Astrocyte (in vitro differentiated cells and primary cell): ENCODE measurements at regions not wholly inside any gene's neighbourhood (a gene's known extent, or its start where the extent isn't known, plus 50 kb on each side); places are given as distances from the start of the nearest gene placed in this dataset.
A peak's percentile ranks its signal among the peaks of the same experiment; 100 is the strongest.

Experiments used
- DNase-seq: peaks from one replicate; pipeline ENCODE4 v3.0.0-alpha.2; 2010; ENCODE audit warnings: low read depth
- FAIRE-seq: peaks from 2 replicates; lab custom pipeline; 2011; peaks lifted over from hg19 to GRCh38; lab: Jason Lieb, UNC
- H2AFZ ChIP-seq: 2 replicates; pipeline ENCODE4 v1.6.0; 2012; ENCODE audit warnings: low read depth, low read length, inconsistent platforms
- H3K27ac ChIP-seq: 2 replicates; pipeline ENCODE4 v1.5.1; 2011; ENCODE audit warnings: low read depth, low read length, inconsistent platforms
- H3K27me3 ChIP-seq: 2 replicates; pipeline ENCODE4 v1.6.0; 2011; ENCODE audit warnings: low read length, inconsistent platforms; ENCODE audit not compliant: insufficient read depth
- H3K36me3 ChIP-seq: 2 replicates; pipeline ENCODE4 v1.5.1; 2011; ENCODE audit warnings: low read length, inconsistent platforms; ENCODE audit not compliant: insufficient read depth
- H3K4me1 ChIP-seq: 2 replicates; pipeline ENCODE4 v1.5.1; 2011; ENCODE audit warnings: low read length, inconsistent platforms; ENCODE audit not compliant: insufficient read depth
- H3K4me2 ChIP-seq: 2 replicates; pipeline ENCODE4 v1.6.0; 2012; ENCODE audit warnings: low read length, inconsistent platforms
- H3K4me3 ChIP-seq: 2 replicates; pipeline ENCODE4 v1.5.1; 2011; ENCODE audit warnings: low read depth, mild to moderate bottlenecking, low read length, inconsistent platforms; ENCODE audit not compliant: insufficient read depth
- H3K79me2 ChIP-seq: 2 replicates; pipeline ENCODE4 v1.6.0; 2012; ENCODE audit warnings: mild to moderate bottlenecking, low read length, inconsistent platforms; ENCODE audit not compliant: insufficient read depth
- H3K9ac ChIP-seq: 2 replicates; pipeline ENCODE4 v1.6.0; 2012; ENCODE audit warnings: mild to moderate bottlenecking, low read length, inconsistent platforms
- H3K9me3 ChIP-seq: 2 replicates; pipeline ENCODE4 v1.5.1; 2012; ENCODE audit warnings: low read depth, mild to moderate bottlenecking, low read length, inconsistent platforms; ENCODE audit not compliant: insufficient read depth
- H4K20me1 ChIP-seq: 2 replicates; pipeline ENCODE4 v1.6.0; 2012; ENCODE audit warnings: low read length, inconsistent platforms; ENCODE audit not compliant: insufficient read depth
- H3K27ac Mint-ChIP-seq: one replicate; pipeline ENCODE4 v1.8.0; 2021; ENCODE audit warnings: mild to moderate bottlenecking, mixed read lengths; ENCODE audit not compliant: unreplicated experiment
- H3K27me3 Mint-ChIP-seq: one replicate; pipeline ENCODE4 v1.8.0; 2021; ENCODE audit warnings: low read depth, mixed read lengths; ENCODE audit not compliant: unreplicated experiment
- H3K36me3 Mint-ChIP-seq: one replicate; pipeline ENCODE4 v1.8.0; 2021; ENCODE audit warnings: low read depth, mixed read lengths; ENCODE audit not compliant: unreplicated experiment
- H3K4me1 Mint-ChIP-seq: one replicate; pipeline ENCODE4 v1.8.0; 2021; ENCODE audit warnings: low read depth, mixed read lengths; ENCODE audit not compliant: unreplicated experiment
- H3K4me3 Mint-ChIP-seq: one replicate; pipeline ENCODE4 v1.8.0; 2021; ENCODE audit warnings: mild to moderate bottlenecking, moderate library complexity, mixed read lengths; ENCODE audit not compliant: unreplicated experiment
- H3K9me3 Mint-ChIP-seq: one replicate; pipeline ENCODE4 v1.8.0; 2021; ENCODE audit warnings: mild to moderate bottlenecking, mixed read lengths; ENCODE audit not compliant: unreplicated experiment
- CTCF ChIP-seq: IDR thresholded peaks from 2 replicates; pipeline ENCODE4 v1.5.1; 2011; ENCODE audit warnings: low read depth, mild to moderate bottlenecking, inconsistent platforms, low read length, moderate library complexity; ENCODE audit not compliant: insufficient read depth
- EZH2 ChIP-seq: IDR thresholded peaks from 2 replicates; pipeline ENCODE4 v1.6.1; 2012; ENCODE audit warnings: mild to moderate bottlenecking, low read length, inconsistent platforms; ENCODE audit not compliant: insufficient read depth

DNA sequence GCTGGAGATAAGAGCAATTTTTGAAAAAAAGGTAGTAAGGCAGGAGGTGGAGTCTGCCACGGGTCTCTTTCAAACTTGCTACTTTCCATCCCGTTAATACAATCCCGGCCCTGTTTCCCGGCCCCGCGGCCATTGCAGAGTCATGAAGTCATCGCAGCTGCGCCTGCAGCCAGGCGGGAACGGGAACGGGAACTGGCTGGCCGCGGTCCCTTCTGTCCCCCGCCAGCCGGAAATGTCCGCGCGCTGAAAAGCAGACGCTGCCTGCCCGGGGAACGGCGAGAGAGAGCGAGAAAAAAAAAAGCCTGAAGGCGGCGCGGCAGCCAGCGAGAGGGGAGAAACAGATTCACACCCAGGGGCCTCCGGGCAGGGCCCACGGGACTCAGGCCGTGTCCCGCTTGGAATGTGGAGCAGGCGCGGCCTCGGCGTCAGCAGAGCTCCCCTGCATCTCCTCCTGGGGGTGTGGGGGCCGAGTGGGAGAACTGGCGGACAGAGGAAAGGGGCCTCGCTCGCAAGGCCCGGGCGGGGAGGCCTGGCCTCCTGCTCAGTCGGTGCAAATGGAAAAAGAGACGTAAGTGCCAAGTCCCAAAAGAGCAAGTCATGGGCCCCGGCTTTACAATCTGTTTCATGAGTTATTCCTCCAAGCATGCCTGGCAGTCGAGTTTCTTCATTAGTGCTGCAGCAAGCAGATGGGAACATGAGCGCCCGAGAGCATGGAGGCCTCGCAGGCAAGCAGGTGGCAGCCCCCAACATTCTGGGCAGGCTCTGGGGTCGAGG is 201.2 kb upstream of the GAS1 start:
- no peak for TF ChIP-seq EZH2
- peak overlapping the region; percentile 97 for H2AFZ ChIP-seq
- peak overlapping the region; percentile 51 for H3K27ac ChIP-seq
- FAIRE-seq: no peak
- H3K4me1 ChIP-seq: peaks cover 7% of the 10 kb centered on the region
- H3K36me3 Mint-ChIP-seq: no peaks in the 10 kb centered on the region
- no peaks in the 10 kb centered on the region for H4K20me1 ChIP-seq
- no peaks in the 10 kb centered on the region for H3K9me3 ChIP-seq
- H3K4me3 Mint-ChIP-seq: peak overlapping the region; percentile 81
- peak; percentile 65 for DNase-seq
- peaks cover 5% of the 10 kb centered on the region for H3K27me3 Mint-ChIP-seq
- peaks cover 6% of the 10 kb centered on the region for H3K9me3 Mint-ChIP-seq
- peak overlapping the region; percentile 81 for H3K4me2 ChIP-seq
- H3K4me1 Mint-ChIP-seq: peaks cover 5% of the 10 kb centered on the region
- H3K79me2 ChIP-seq: no peaks in the 10 kb centered on the region
- peaks cover 3% of the 10 kb centered on the region for H3K27me3 ChIP-seq
- peak overlapping the region; percentile 99 for H3K27ac Mint-ChIP-seq
- H3K9ac ChIP-seq: peak overlapping the region; percentile 80
- H3K4me3 ChIP-seq: peak overlapping the region; percentile 43
- no peaks in the 10 kb centered on the region for H3K36me3 ChIP-seq

GRCh38 chr9:87149799-87150198 is 202.5 kb upstream of the GAS1 start:
- H3K4me1 Mint-ChIP-seq: peaks cover 5% of the 10 kb centered on the region

DNA sequence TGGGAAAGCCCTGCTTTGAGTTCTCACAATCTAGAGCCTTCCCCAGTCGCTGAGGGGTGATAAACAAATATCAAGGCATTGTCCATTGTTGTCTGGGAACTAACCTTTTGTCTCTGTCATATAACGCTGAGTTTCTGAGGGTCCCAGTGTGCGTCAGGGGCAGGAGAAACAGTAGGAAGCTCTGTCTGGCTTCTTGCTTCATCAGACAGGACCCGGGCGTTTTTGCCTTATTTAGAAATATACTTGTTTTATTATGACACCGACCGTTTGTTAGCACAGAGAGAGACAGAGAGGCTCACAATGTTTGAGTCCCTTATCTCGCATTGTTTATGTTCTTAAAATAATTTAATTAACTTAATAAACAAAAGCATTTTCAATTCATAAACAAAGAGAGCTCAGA is 204.9 kb upstream of the GAS1 start:
- no peaks in the 10 kb centered on the region for H4K20me1 ChIP-seq
- peaks cover 5% of the 10 kb centered on the region for H3K4me1 Mint-ChIP-seq
- no peaks in the 10 kb centered on the region for H3K36me3 Mint-ChIP-seq
- H3K4me2 ChIP-seq: no peak overlapping the region
- no peak overlapping the region for H2AFZ ChIP-seq
- H3K9me3 ChIP-seq: no peaks in the 10 kb centered on the region
- TF ChIP-seq CTCF (no peak), EZH2 (no peak)
- no peak overlapping the region for H3K4me3 ChIP-seq
- H3K9me3 Mint-ChIP-seq: peaks cover 8% of the 10 kb centered on the region
- no peak overlapping the region for H3K9ac ChIP-seq
- no peak overlapping the region for H3K27ac ChIP-seq
- H3K27me3 ChIP-seq: no peaks in the 10 kb centered on the region
- FAIRE-seq (no peak), DNase-seq (no peak)
- H3K27me3 Mint-ChIP-seq: no peaks in the 10 kb centered on the region
- no peak overlapping the region for H3K27ac Mint-ChIP-seq
- no peaks in the 10 kb centered on the region for H3K79me2 ChIP-seq
- peaks cover 7% of the 10 kb centered on the region for H3K4me1 ChIP-seq
- H3K36me3 ChIP-seq: no peaks in the 10 kb centered on the region
- H3K4me3 Mint-ChIP-seq: no peak overlapping the region

More at GRCh38 chr9:87149799-87150198, 202.5 kb upstream of the GAS1 start:
- DNase-seq (no peak), FAIRE-seq (no peak)
- no peaks in the 10 kb centered on the region for H3K36me3 Mint-ChIP-seq
- no peaks in the 10 kb centered on the region for H4K20me1 ChIP-seq
- H3K27ac ChIP-seq: no peak overlapping the region
- H3K27ac Mint-ChIP-seq: no peak overlapping the region
- H3K9me3 Mint-ChIP-seq: peaks cover 6% of the 10 kb centered on the region
- H3K9ac ChIP-seq: no peak overlapping the region
- TF ChIP-seq CTCF (no peak), EZH2 (no peak)
- H3K27me3 Mint-ChIP-seq: peaks cover 1% of the 10 kb centered on the region
- H3K27me3 ChIP-seq: peaks cover 3% of the 10 kb centered on the region
- H3K9me3 ChIP-seq: no peaks in the 10 kb centered on the region
- H3K4me2 ChIP-seq: no peak overlapping the region
- no peaks in the 10 kb centered on the region for H3K79me2 ChIP-seq
- peaks cover 7% of the 10 kb centered on the region for H3K4me1 ChIP-seq
- no peaks in the 10 kb centered on the region for H3K36me3 ChIP-seq
- H3K4me3 Mint-ChIP-seq: no peak overlapping the region
- no peak overlapping the region for H3K4me3 ChIP-seq
- H2AFZ ChIP-seq: no peak overlapping the region
